Astrocyte (in vitro differentiated cells and primary cell): ENCODE measurements at regions not wholly inside any gene's neighbourhood (a gene's known extent, or its start where the extent isn't known, plus 50 kb on each side); places are given as distances from the start of the nearest gene placed in this dataset.

Experiments
- DNase-seq: peaks from one replicate; pipeline ENCODE4 v3.0.0-alpha.2; 2010; ENCODE audit warnings: low read depth
- FAIRE-seq: peaks from 2 replicates; lab custom pipeline; 2011; peaks lifted over from hg19 to GRCh38; lab: Jason Lieb, UNC
- H2AFZ ChIP-seq: 2 replicates; pipeline ENCODE4 v1.6.0; 2012; ENCODE audit warnings: low read depth, low read length, inconsistent platforms
- H3K27ac ChIP-seq: 2 replicates; pipeline ENCODE4 v1.5.1; 2011; ENCODE audit warnings: low read depth, low read length, inconsistent platforms
- H3K27me3 ChIP-seq: 2 replicates; pipeline ENCODE4 v1.6.0; 2011; ENCODE audit warnings: low read length, inconsistent platforms; ENCODE audit not compliant: insufficient read depth
- H3K36me3 ChIP-seq: 2 replicates; pipeline ENCODE4 v1.5.1; 2011; ENCODE audit warnings: low read length, inconsistent platforms; ENCODE audit not compliant: insufficient read depth
- H3K4me1 ChIP-seq: 2 replicates; pipeline ENCODE4 v1.5.1; 2011; ENCODE audit warnings: low read length, inconsistent platforms; ENCODE audit not compliant: insufficient read depth
- H3K4me2 ChIP-seq: 2 replicates; pipeline ENCODE4 v1.6.0; 2012; ENCODE audit warnings: low read length, inconsistent platforms
- H3K4me3 ChIP-seq: 2 replicates; pipeline ENCODE4 v1.5.1; 2011; ENCODE audit warnings: low read depth, mild to moderate bottlenecking, low read length, inconsistent platforms; ENCODE audit not compliant: insufficient read depth
- H3K79me2 ChIP-seq: 2 replicates; pipeline ENCODE4 v1.6.0; 2012; ENCODE audit warnings: mild to moderate bottlenecking, low read length, inconsistent platforms; ENCODE audit not compliant: insufficient read depth
- H3K9ac ChIP-seq: 2 replicates; pipeline ENCODE4 v1.6.0; 2012; ENCODE audit warnings: mild to moderate bottlenecking, low read length, inconsistent platforms
- H3K9me3 ChIP-seq: 2 replicates; pipeline ENCODE4 v1.5.1; 2012; ENCODE audit warnings: low read depth, mild to moderate bottlenecking, low read length, inconsistent platforms; ENCODE audit not compliant: insufficient read depth
- H4K20me1 ChIP-seq: 2 replicates; pipeline ENCODE4 v1.6.0; 2012; ENCODE audit warnings: low read length, inconsistent platforms; ENCODE audit not compliant: insufficient read depth
- H3K27ac Mint-ChIP-seq: one replicate; pipeline ENCODE4 v1.8.0; 2021; ENCODE audit warnings: mild to moderate bottlenecking, mixed read lengths; ENCODE audit not compliant: unreplicated experiment
- H3K27me3 Mint-ChIP-seq: one replicate; pipeline ENCODE4 v1.8.0; 2021; ENCODE audit warnings: low read depth, mixed read lengths; ENCODE audit not compliant: unreplicated experiment
- H3K36me3 Mint-ChIP-seq: one replicate; pipeline ENCODE4 v1.8.0; 2021; ENCODE audit warnings: low read depth, mixed read lengths; ENCODE audit not compliant: unreplicated experiment
- H3K4me1 Mint-ChIP-seq: one replicate; pipeline ENCODE4 v1.8.0; 2021; ENCODE audit warnings: low read depth, mixed read lengths; ENCODE audit not compliant: unreplicated experiment
- H3K4me3 Mint-ChIP-seq: one replicate; pipeline ENCODE4 v1.8.0; 2021; ENCODE audit warnings: mild to moderate bottlenecking, moderate library complexity, mixed read lengths; ENCODE audit not compliant: unreplicated experiment
- H3K9me3 Mint-ChIP-seq: one replicate; pipeline ENCODE4 v1.8.0; 2021; ENCODE audit warnings: mild to moderate bottlenecking, mixed read lengths; ENCODE audit not compliant: unreplicated experiment
- EZH2 ChIP-seq: IDR thresholded peaks from 2 replicates; pipeline ENCODE4 v1.6.1; 2012; ENCODE audit warnings: mild to moderate bottlenecking, low read length, inconsistent platforms; ENCODE audit not compliant: insufficient read depth
- TF ChIP-seq, protein P1 (sequence below): IDR thresholded peaks from 2 replicates; pipeline ENCODE4 v1.5.1; 2011; ENCODE audit warnings: low read depth, mild to moderate bottlenecking, inconsistent platforms, low read length, moderate library complexity; ENCODE audit not compliant: insufficient read depth

DNA sequence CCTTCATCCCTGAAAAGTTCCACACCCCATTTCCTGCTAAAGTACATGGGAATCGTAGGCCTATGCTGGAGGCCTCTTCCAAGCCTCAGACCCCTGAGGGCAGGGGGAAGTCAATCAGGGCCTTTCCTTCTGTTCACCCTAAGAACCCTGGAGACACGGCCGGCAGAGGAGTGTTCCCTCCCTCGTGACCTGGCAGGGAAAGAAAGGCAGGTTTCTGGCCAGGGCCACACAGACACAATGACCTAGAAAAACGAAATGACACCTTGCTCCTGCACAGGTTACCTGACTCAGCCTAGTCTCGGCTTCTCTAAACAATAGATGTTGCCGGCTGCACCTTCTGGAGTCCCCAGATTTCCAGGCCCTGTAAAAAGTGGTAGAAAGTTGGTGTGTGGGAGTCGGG lies 60.6 kb upstream of the CADM1 start:
- TF ChIP-seq EZH2, result no peak
- TF ChIP-seq, protein P1, sequence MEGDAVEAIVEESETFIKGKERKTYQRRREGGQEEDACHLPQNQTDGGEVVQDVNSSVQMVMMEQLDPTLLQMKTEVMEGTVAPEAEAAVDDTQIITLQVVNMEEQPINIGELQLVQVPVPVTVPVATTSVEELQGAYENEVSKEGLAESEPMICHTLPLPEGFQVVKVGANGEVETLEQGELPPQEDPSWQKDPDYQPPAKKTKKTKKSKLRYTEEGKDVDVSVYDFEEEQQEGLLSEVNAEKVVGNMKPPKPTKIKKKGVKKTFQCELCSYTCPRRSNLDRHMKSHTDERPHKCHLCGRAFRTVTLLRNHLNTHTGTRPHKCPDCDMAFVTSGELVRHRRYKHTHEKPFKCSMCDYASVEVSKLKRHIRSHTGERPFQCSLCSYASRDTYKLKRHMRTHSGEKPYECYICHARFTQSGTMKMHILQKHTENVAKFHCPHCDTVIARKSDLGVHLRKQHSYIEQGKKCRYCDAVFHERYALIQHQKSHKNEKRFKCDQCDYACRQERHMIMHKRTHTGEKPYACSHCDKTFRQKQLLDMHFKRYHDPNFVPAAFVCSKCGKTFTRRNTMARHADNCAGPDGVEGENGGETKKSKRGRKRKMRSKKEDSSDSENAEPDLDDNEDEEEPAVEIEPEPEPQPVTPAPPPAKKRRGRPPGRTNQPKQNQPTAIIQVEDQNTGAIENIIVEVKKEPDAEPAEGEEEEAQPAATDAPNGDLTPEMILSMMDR, result no peak
- Mint-ChIP-seq H3K9me3 (peaks cover 7% of the 10 kb centered on the region), H3K36me3 (no peaks in the 10 kb centered on the region), H3K4me3 (no peak overlapping the region), H3K4me1 (peaks cover 9% of the 10 kb centered on the region), H3K27ac (no peak overlapping the region), H3K27me3 (peaks cover 22% of the 10 kb centered on the region)
- no peak for DNase-seq
- H3K36me3 ChIP-seq, result no peaks in the 10 kb centered on the region
- H3K4me1 ChIP-seq, result no peaks in the 10 kb centered on the region
- H3K4me3 ChIP-seq, result no peak overlapping the region
- no peak for FAIRE-seq
- H3K79me2 ChIP-seq, result no peaks in the 10 kb centered on the region
- H3K9ac ChIP-seq, result no peak overlapping the region
- H4K20me1 ChIP-seq, result no peaks in the 10 kb centered on the region
- H3K9me3 ChIP-seq, result no peaks in the 10 kb centered on the region
- no peak overlapping the region for H2AFZ ChIP-seq
- H3K4me2 ChIP-seq, result no peak overlapping the region
- H3K27me3 ChIP-seq, result no peaks in the 10 kb centered on the region
- H3K27ac ChIP-seq, result no peak overlapping the region

DNA sequence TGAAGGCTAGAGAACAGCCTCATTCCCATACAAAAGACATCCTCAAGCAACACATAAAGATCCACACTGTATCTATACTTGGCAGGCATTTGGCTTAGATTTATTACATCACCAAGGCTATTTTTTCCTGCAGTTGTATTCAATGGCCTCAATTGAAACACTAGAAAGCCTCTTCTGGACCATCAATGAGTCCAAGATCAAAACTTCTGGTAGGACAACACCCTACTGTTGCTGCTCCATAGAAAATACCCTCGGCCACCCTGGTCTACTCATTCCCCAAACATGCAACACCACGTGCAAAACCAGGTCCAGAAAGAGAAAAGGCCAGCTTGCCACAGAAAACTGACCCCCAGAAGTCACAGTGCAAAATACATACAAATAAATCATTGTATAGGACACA lies 56.9 kb upstream of the CADM1 start:
- Histone ChIP-seq H3K36me3 (no peaks in the 10 kb centered on the region), H3K4me2 (no peak overlapping the region), H3K27ac (no peak overlapping the region), H2AFZ (no peak overlapping the region), H3K27me3 (no peaks in the 10 kb centered on the region), H3K9me3 (no peaks in the 10 kb centered on the region), H3K4me3 (no peak overlapping the region), H4K20me1 (no peaks in the 10 kb centered on the region), H3K9ac (no peak overlapping the region), H3K79me2 (no peaks in the 10 kb centered on the region), H3K4me1 (no peaks in the 10 kb centered on the region)
- Mint-ChIP-seq H3K4me1 (no peaks in the 10 kb centered on the region), H3K27me3 (peaks cover 18% of the 10 kb centered on the region), H3K4me3 (no peak overlapping the region), H3K9me3 (peaks cover 9% of the 10 kb centered on the region), H3K27ac (no peak overlapping the region), H3K36me3 (no peaks in the 10 kb centered on the region)
- DNase-seq (no peak), FAIRE-seq (no peak)
- TF ChIP-seq EZH2, result no peak
- TF ChIP-seq, protein P1, result no peak

DNA sequence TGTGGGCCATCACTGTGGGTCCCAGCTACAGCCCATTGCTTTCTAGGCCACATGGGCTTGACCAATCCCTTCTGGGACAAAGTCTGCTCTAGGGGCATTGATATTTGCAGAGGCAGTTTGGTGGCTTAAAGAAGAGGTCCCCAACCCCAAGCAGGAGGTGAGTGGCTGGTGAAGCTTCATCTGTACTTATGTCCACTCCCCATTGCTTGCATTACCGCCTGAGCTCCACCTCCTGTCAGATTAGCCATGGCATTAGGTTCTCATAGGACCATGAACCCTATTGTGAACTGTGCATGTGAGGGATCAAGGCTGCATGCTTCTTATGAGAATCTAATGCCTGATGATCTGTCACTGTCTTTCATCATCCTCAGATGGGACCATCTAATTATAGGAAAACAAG lies 54.4 kb upstream of the CADM1 start:
- Histone ChIP-seq H3K9me3 (no peaks in the 10 kb centered on the region), H3K27me3 (no peaks in the 10 kb centered on the region), H3K4me1 (no peaks in the 10 kb centered on the region), H3K27ac (no peak overlapping the region), H3K9ac (no peak overlapping the region), H2AFZ (no peak overlapping the region), H3K4me2 (no peak overlapping the region), H3K79me2 (no peaks in the 10 kb centered on the region), H4K20me1 (no peaks in the 10 kb centered on the region), H3K36me3 (no peaks in the 10 kb centered on the region), H3K4me3 (no peak overlapping the region)
- no peak for TF ChIP-seq EZH2
- TF ChIP-seq, protein P1, result no peak
- Mint-ChIP-seq H3K36me3 (no peaks in the 10 kb centered on the region), H3K27ac (no peak overlapping the region), H3K9me3 (peaks cover 9% of the 10 kb centered on the region), H3K4me1 (peaks cover 6% of the 10 kb centered on the region), H3K4me3 (no peak overlapping the region), H3K27me3 (peaks cover 18% of the 10 kb centered on the region)
- FAIRE-seq (no peak), DNase-seq (no peak)
